GM12892 (cell line): ENCODE measurements at regions not wholly inside any gene's neighbourhood (a gene's known extent, or its start where the extent isn't known, plus 50 kb on each side); places are given as distances from the start of the nearest gene placed in this dataset.

Source experiments
- POLR2AphosphoS5 ChIP-seq: IDR thresholded peaks from 2 replicates; pipeline ENCODE4 v1.6.1; 2011; ENCODE audit warnings: low read depth, low read length, control low read depth
- TAF1 ChIP-seq: IDR thresholded peaks from 2 replicates; pipeline ENCODE4 v1.6.1; 2011; ENCODE audit warnings: low read depth, mild to moderate bottlenecking, control low read depth, low read length, borderline replicate concordance

DNA sequence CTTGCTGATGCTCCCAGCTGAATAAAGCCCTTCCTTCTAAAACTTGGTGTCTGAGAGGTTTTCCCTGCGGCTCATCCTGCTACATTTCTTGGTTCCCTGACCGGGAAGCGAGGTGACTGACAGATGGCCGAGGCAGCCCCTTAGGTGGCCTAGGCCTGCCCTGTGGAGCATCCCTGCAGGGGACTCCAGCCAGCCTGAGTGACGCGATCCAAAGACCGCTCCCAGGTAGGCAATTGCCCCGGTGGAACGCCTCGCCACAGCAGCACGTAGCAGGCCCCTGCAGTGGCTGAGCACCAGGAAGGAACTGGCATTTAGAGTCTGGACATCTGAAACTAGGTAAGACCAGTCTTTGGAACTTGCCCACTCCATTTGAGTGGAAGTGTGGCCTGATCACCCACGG is 139.6 kb downstream of the RELL1 start:
- TF ChIP-seq POLR2AphosphoS5 (no peak), TAF1 (no peak)
